ENCODE measurements at regions not wholly inside any gene's neighbourhood (a gene's known extent, or its start where the extent isn't known, plus 50 kb on each side); places are given as distances from the start of the nearest gene placed in this dataset.

- no peak for TF ChIP-seq EZH2phosphoT487 (IDR thresholded peaks at IDR 0.05; ENCODE audit: borderline replicate concordance)
- TF ChIP-seq CTCF (conservative IDR thresholded peaks at IDR 0.05; ENCODE audit: low read length): no peak
These were observed 287.8 kb upstream of the FN1 start for GRCh38 chr2:215723631-215724011.
